OCI-LY7 (cell line): ENCODE measurements at regions not wholly inside any gene's neighbourhood (a gene's known extent, or its start where the extent isn't known, plus 50 kb on each side); places are given as distances from the start of the nearest gene placed in this dataset.

Experiments
- CTCF ChIP-seq: fragments of 200-600 bp; sonication (generic); conservative IDR thresholded peaks from 2 replicates; pipeline ENCODE4 v1.5.1; 2014; ENCODE audit warnings: mild to moderate bottlenecking, antibody characterized with exemption, low read length, moderate library complexity, mixed read lengths
- EZH2phosphoT487 ChIP-seq: fragments of 200-600 bp; sonication (generic); IDR thresholded peaks from 2 replicates; pipeline ENCODE4 v1.6.1; 2018; ENCODE audit warnings: low read depth, borderline replicate concordance, mild to moderate bottlenecking, mixed run types, antibody characterized with exemption, low read length, moderate library complexity, mixed read lengths

DNA sequence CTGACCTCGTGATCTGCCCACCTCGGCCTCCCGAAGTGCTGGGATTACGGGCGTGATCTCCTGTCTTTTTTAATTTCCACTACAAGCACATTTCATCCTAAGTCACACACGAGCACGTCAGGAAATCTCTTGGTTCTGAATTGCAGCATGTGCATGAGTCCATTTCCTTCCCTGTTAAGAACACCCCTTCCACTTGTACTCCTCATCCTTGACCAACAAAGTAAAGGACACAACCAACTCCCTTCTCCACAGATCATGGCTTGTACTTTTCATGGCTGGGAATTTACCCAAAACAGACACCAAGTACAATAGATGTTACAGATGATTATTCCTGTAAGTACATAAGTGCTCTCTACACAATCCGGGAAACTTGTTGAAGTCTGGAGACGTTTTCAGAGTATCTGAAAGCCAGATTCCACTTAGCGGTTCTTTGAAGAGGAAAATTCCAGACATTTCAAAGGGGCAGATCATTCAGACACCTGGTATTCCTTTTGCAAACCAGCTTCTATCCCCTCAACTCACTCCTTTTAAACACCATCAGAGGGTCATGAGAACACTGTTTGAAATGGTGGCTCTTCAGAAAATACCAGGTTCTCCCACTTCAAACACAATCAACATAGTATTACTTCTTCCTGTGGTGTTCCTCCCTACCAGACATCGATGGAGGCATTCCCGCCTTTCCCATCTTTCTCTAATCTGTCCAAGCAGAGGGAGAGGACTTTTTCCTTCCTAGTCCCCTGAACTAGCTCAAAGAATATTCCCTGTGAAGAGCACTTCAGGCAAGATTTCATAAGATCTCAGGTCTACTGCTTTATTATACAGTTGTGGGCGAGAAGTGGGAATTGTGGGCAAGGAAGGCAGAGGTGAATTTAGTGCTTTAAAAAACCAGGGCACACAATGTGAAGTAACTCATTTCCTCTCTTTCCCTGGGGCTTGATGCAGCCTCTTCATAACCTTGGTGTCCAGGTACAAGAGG, 80.1 kb upstream of the TSC22D2 start:
- TF ChIP-seq CTCF: no peak
- TF ChIP-seq EZH2phosphoT487: no peak
